Omental fat pad (tissue), 3 donors: ENCODE measurements at regions not wholly inside any gene's neighbourhood (a gene's known extent, or its start where the extent isn't known, plus 50 kb on each side); places are given as distances from the start of the nearest gene placed in this dataset.
A peak's percentile ranks its signal among the peaks of the same experiment; 100 is the strongest.

ENCODE experiments used
- ATAC-seq: fragments of 150-250 bp; one replicate; pipeline ENCODE4 v1.9.1; 2016; ENCODE audit warnings: mild to moderate bottlenecking, moderate library complexity; ENCODE audit not compliant: low FRiP score
- DNase-seq: peaks from one replicate; pipeline ENCODE4 v3.0.0-alpha.2; 2019; ENCODE audit warnings: low spot score
- CTCF ChIP-seq, 3 donors: fragments of 450-650 bp; IDR thresholded peaks; one replicate each; pipeline ENCODE4 v1.5.1; 2016 to 2017; ENCODE audit warnings: antibody characterized with exemption in 3 of 3, mild to moderate bottlenecking in 3 of 3, moderate library complexity in 2 of 3

DNA sequence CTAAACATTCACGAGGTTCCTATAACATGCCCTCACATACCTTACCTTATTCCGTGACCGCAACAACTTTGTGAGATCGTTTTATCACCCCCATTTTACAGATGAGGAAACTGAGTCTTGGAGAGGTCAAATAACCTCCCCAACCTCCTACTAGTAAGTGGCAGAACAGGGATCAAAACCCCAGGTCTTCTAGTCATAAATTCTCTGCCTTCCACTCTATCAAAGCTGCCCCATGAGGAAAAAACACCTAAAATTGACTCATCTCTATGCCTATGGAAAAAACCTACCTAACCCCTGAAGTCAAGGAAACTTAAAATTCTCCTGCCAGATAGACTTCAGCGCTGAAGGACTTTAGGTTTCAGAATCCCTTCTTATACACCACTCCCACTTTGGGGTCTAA, 69.5 kb upstream of the ERRFI1 start:
- no peak for TF ChIP-seq CTCF (IDR thresholded peaks at IDR 0.05)
- no peak for ATAC-seq
- no peak for DNase-seq

- ATAC-seq (peak; percentile 49), DNase-seq (no peak)
- no peak for TF ChIP-seq CTCF (IDR thresholded peaks at IDR 0.05)
Measured at GRCh38 chr1:8094481-8095241, 68.6 kb upstream of the ERRFI1 start.

GRCh38 chr1:8093221-8093980, 67.3 kb upstream of the ERRFI1 start:
- ATAC-seq (no peak), DNase-seq (no peak)
- TF ChIP-seq CTCF (IDR thresholded peaks at IDR 0.05): no peak

DNA sequence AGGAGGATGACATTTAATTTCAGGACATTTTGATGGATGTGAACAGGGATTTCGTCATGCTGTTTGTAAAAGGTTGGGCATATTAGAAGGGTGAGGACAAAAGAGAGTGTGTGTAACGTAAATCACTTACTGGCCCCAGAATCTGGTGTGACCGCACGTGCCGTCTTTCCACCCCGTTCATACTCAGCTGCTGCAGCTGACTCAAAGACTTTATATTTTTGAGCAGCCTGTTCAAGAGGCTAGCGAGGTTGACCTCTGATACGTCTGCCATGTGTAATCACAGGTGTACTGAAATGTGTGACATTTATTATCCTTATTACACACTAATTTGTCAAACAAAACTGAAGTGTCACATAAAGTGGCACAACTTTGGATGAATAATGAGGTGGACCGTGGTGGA, 66.5 kb upstream of the ERRFI1 start:
- DNase-seq (no peak), ATAC-seq (no peak)
- TF ChIP-seq CTCF (IDR thresholded peaks at IDR 0.05): no peak

DNA sequence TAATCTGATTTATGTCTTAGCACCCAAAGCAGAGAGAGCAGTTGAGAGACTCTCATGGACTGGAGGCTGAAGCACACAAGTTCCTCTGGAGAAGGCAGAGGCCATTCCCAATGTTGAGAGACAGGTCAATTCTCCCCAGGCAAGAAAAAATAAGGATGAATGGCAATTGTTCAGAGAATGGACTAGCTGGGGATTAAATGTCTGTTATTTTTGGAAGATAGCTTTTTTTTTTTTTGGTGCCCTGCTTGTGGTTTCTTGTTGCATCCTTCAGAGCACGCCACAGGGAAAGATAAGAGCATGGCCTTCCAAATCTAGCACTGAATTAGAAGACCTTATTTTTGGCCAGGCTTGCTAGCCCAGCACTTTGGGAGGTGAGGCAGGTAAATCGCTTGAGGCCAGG, 65.6 kb upstream of the ERRFI1 start:
- ATAC-seq: no peak

DNA sequence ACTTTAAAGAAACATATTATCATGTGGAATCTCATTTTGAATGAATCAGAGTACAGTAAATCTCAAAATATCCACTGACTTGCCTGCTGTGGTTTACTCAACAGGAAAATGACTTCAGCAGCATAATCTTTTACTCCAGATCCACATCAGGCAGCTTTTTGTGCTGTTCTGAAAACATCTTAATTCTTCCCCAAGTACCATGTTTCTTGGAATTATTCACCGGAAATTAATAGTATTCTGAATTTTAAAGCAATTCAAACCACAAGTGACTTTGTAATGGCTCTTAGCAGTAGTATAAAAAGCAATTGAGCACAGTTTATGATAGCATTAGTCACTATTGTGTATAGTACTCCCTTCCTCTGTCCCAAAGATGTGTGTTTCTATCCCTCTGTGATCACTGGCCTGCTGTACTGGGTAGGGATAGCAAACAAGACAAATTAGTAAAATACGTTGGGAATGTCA, 64.2 kb upstream of the ERRFI1 start:
- no peak for TF ChIP-seq CTCF (IDR thresholded peaks at IDR 0.05)
- ATAC-seq (peak; percentile 79), DNase-seq (no peak)

More for the DNA sequence above, 65.6 kb upstream of the ERRFI1 start:
- no peak for TF ChIP-seq CTCF (IDR thresholded peaks at IDR 0.05)
- DNase-seq: no peak
